Ovary (tissue), 3 donors: ENCODE measurements at regions not wholly inside any gene's neighbourhood (a gene's known extent, or its start where the extent isn't known, plus 50 kb on each side); places are given as distances from the start of the nearest gene placed in this dataset.

Source experiments
- EP300 ChIP-seq: sonication (generic); formaldehyde crosslinking; IDR thresholded peaks from one replicate; pipeline ENCODE4 v1.6.1; 2017; ENCODE audit warnings: antibody characterized with exemption
- TF ChIP-seq, protein P1 (sequence below), 3 donors: fragments of 450-650 bp in 2 of 3; fragments of 200-600 bp in 1 of 3; IDR thresholded peaks; one replicate each; pipeline versions ENCODE4 v1.5.1 to v1.8.0; 2016 to 2022; ENCODE audit warnings: antibody characterized with exemption in 3 of 3, mild to moderate bottlenecking in 1 of 3
- donor health status: DM: no; HTN: no; CAD: no.

DNA sequence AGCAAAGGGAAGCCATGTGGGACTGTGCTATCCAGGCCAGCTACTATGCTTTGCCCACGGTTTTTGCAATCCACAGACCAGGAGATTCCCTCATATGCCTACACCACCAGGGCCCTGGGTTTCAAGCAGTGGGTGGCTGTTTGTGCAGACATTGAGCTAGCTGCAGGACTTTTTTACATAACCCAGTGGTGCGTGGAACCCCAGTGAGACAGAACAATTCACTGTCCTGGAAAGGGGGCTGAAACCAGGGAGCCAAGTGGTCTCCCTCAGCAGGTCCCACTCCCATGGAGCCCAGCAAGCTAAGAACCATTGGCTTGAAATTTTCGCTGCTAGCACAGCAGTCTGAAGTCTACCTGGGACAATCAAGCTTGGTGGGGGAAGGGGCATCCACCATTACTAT, 959.9 kb downstream of the FSTL5 start:
- TF ChIP-seq, protein P1, sequence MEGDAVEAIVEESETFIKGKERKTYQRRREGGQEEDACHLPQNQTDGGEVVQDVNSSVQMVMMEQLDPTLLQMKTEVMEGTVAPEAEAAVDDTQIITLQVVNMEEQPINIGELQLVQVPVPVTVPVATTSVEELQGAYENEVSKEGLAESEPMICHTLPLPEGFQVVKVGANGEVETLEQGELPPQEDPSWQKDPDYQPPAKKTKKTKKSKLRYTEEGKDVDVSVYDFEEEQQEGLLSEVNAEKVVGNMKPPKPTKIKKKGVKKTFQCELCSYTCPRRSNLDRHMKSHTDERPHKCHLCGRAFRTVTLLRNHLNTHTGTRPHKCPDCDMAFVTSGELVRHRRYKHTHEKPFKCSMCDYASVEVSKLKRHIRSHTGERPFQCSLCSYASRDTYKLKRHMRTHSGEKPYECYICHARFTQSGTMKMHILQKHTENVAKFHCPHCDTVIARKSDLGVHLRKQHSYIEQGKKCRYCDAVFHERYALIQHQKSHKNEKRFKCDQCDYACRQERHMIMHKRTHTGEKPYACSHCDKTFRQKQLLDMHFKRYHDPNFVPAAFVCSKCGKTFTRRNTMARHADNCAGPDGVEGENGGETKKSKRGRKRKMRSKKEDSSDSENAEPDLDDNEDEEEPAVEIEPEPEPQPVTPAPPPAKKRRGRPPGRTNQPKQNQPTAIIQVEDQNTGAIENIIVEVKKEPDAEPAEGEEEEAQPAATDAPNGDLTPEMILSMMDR (IDR thresholded peaks at IDR 0.05), result no peak
- no peak for TF ChIP-seq EP300
